BJ (cell line): ENCODE measurements at regions not wholly inside any gene's neighbourhood (a gene's known extent, or its start where the extent isn't known, plus 50 kb on each side); places are given as distances from the start of the nearest gene placed in this dataset.

Source experiments
- CTCF ChIA-PET: fragments of 350-600 bp; formaldehyde crosslinking; extraction: SDS; loops from one replicate; lab custom pipeline; 2021; ENCODE audit warnings: antibody characterized with exemption, inconsistent platforms; lab: Yijun Ruan, JAX
- POLR2A ChIA-PET: fragments of 300-600 bp; sonication (Branson Sonifier 250); formaldehyde crosslinking; extraction: SDS; loops from one replicate; lab custom pipeline; 2021; ENCODE audit warnings: antibody characterized with exemption; lab: Charles Lee
- DNase-seq: peaks from one replicate; pipeline ENCODE4 v3.0.0-alpha.2; 2011; ENCODE audit warnings: low read depth
- H3K27me3 ChIP-seq: 2 replicates; pipeline ENCODE4 v1.6.0; 2011; ENCODE audit warnings: low read length; ENCODE audit not compliant: control insufficient read depth, insufficient read depth
- H3K36me3 ChIP-seq: 2 replicates; pipeline ENCODE4 v1.5.1; 2011; ENCODE audit warnings: low read length; ENCODE audit not compliant: control insufficient read depth, insufficient read depth
- H3K4me3 ChIP-seq: 2 replicates; pipeline ENCODE4 v1.5.1; 2011; ENCODE audit warnings: low read depth, mild to moderate bottlenecking, control low read depth, low read length
- CTCF ChIP-seq: IDR thresholded peaks from 2 replicates; pipeline ENCODE4 v1.5.1; 2011; ENCODE audit warnings: low read depth, mild to moderate bottlenecking, control low read depth, inconsistent platforms, low read length, moderate library complexity; ENCODE audit not compliant: insufficient read depth

- POLR2A ChIA-PET: no interaction called here
- H3K4me3 ChIP-seq: no peak overlapping the region
- no peak for DNase-seq
- no peaks in the 10 kb centered on the region for H3K36me3 ChIP-seq
- TF ChIP-seq CTCF: no peak
- CTCF ChIA-PET: no interaction called here
- H3K27me3 ChIP-seq: no peaks in the 10 kb centered on the region
Measured at GRCh38 chr5:116856271-116856670, 281.6 kb upstream of the SEMA6A start.

- TF ChIP-seq CTCF: no peak
- Histone ChIP-seq H3K36me3 (no peaks in the 10 kb centered on the region), H3K27me3 (no peaks in the 10 kb centered on the region), H3K4me3 (no peak overlapping the region)
- DNase-seq: no peak
- ChIA-PET POLR2A (no interaction called here), CTCF (no interaction called here)
Measured at GRCh38 chr5:116853992-116854391, 279.4 kb upstream of the SEMA6A start.

GRCh38 chr5:116848954-116849581 is 274.4 kb upstream of the SEMA6A start:
- POLR2A ChIA-PET: no interaction called here
- no peak for TF ChIP-seq CTCF

GRCh38 chr5:116847960-116848359 is 273.3 kb upstream of the SEMA6A start:
- Histone ChIP-seq H3K27me3 (no peaks in the 10 kb centered on the region), H3K4me3 (no peak overlapping the region), H3K36me3 (no peaks in the 10 kb centered on the region)
- DNase-seq: no peak
- CTCF ChIA-PET: no interaction called here
- POLR2A ChIA-PET: no interaction called here
- no peak for TF ChIP-seq CTCF

More at GRCh38 chr5:116848954-116849581, 274.4 kb upstream of the SEMA6A start:
- Histone ChIP-seq H3K4me3 (no peak overlapping the region), H3K27me3 (no peaks in the 10 kb centered on the region), H3K36me3 (no peaks in the 10 kb centered on the region)
- DNase-seq: no peak
- CTCF ChIA-PET: no interaction called here

GRCh38 chr5:116844015-116844414 is 269.4 kb upstream of the SEMA6A start:
- H3K36me3 ChIP-seq: no peaks in the 10 kb centered on the region
- DNase-seq: no peak
- POLR2A ChIA-PET: no interaction called here
- no peaks in the 10 kb centered on the region for H3K27me3 ChIP-seq
- no peak for TF ChIP-seq CTCF
- no peak overlapping the region for H3K4me3 ChIP-seq
- CTCF ChIA-PET: no interaction called here
